Activated CD4-positive, alpha-beta T cell treated with anti-CD3 and anti-CD28 coated beads, Interleukin-2, Interleukin-4, amounts not matched to agents 100 ng/mL and 50 ng/mL, durations not matched to agents 16 hours and 8 hours (primary cell): ENCODE measurements at regions not wholly inside any gene's neighbourhood (a gene's known extent, or its start where the extent isn't known, plus 50 kb on each side); places are given as distances from the start of the nearest gene placed in this dataset.
"Not testable (repeated sequence)": the region's sequence is repeated elsewhere in the genome, so short reads cannot be mapped to it uniquely, and the experiment has no call there.

Source experiments
- DNase-seq: peaks from one replicate; pipeline ENCODE4 v3.0.0-alpha.2; 2020; ENCODE audit warnings: low spot score

GRCh38 chr4:78691971-78692821, 84.0 kb upstream of the BMP2K start:
- DNase-seq: no peak

- DNase-seq: no peak
Measured at GRCh38 chr4:78692822-78693170, 83.4 kb upstream of the BMP2K start.

- DNase-seq: no peak
Measured at GRCh38 chr4:78693777-78694456, 82.2 kb upstream of the BMP2K start.

GRCh38 chr4:78694457-78694787, 81.7 kb upstream of the BMP2K start:
- DNase-seq: no peak

GRCh38 chr4:78695910-78696309, 80.2 kb upstream of the BMP2K start:
- DNase-seq: no peak

GRCh38 chr4:78703079-78703478, 73.1 kb upstream of the BMP2K start:
- no peak for DNase-seq

GRCh38 chr4:78704317-78704716, 71.8 kb upstream of the BMP2K start:
- no peak for DNase-seq

GRCh38 chr4:78704981-78705683, 71.0 kb upstream of the BMP2K start:
- DNase-seq: no peak

- DNase-seq: no peak
Measured at GRCh38 chr4:78706302-78706701, 69.8 kb upstream of the BMP2K start.

GRCh38 chr4:78707268-78707667, 68.9 kb upstream of the BMP2K start:
- DNase-seq: no peak

- no peak for DNase-seq
Measured at GRCh38 chr4:78707793-78708192, 68.4 kb upstream of the BMP2K start.

GRCh38 chr4:78710536-78710935, 65.6 kb upstream of the BMP2K start:
- no peak for DNase-seq

- DNase-seq: no peak
Measured at GRCh38 chr4:78711676-78712075, 64.5 kb upstream of the BMP2K start.

GRCh38 chr4:78714598-78714997, 61.6 kb upstream of the BMP2K start:
- not testable (repeated sequence) for DNase-seq

GRCh38 chr4:78715372-78715771, 60.8 kb upstream of the BMP2K start:
- not testable (repeated sequence) for DNase-seq

- not testable (repeated sequence) for DNase-seq
Measured at GRCh38 chr4:78717712-78718111, 58.4 kb upstream of the BMP2K start.

- DNase-seq: no peak
Measured at GRCh38 chr4:78720204-78720603, 55.9 kb upstream of the BMP2K start.

- peak; percentile 43 for DNase-seq
Measured at GRCh38 chr4:78720994-78721677, 55.0 kb upstream of the BMP2K start.

- DNase-seq: no peak
Measured at GRCh38 chr4:78721747-78722146, 54.4 kb upstream of the BMP2K start.

GRCh38 chr4:78722320-78722719, 53.8 kb upstream of the BMP2K start:
- no peak for DNase-seq

GRCh38 chr4:78722878-78723277, 53.3 kb upstream of the BMP2K start:
- no peak for DNase-seq
